ENCODE measurements at regions not wholly inside any gene's neighbourhood (a gene's known extent, or its start where the extent isn't known, plus 50 kb on each side); places are given as distances from the start of the nearest gene placed in this dataset.

- CTCF ChIA-PET: no interaction called here
- POLR2A ChIA-PET: no interaction called here
- DNase-seq (ENCODE audit: extremely low spot score): no peak
- no peak for TF ChIP-seq ELF4 (IDR thresholded peaks at IDR 0.05)
Measured at GRCh38 chr2:240375024-240375645, 60.3 kb upstream of the GPC1 start.

- ChIA-PET POLR2A (no interaction called here), CTCF (no interaction called here)
- no peak for DNase-seq (ENCODE audit: extremely low spot score)
- TF ChIP-seq FOXM1 (IDR thresholded peaks at IDR 0.05; ENCODE audit: borderline replicate concordance) (no peak), ARNT (IDR thresholded peaks at IDR 0.05) (no peak), SUZ12 (IDR thresholded peaks at IDR 0.05) (no peak), L3MBTL2 (conservative IDR thresholded peaks at IDR 0.05) (no peak), ELF4 (IDR thresholded peaks at IDR 0.05) (no peak), TARDBP (IDR thresholded peaks at IDR 0.05) (no peak), PKNOX1 (IDR thresholded peaks at IDR 0.05) (no peak), NFRKB (IDR thresholded peaks at IDR 0.05) (no peak), CTBP1 (IDR thresholded peaks at IDR 0.05; ENCODE audit: borderline replicate concordance) (no peak)
Measured at GRCh38 chr2:240376739-240377138, 58.7 kb upstream of the GPC1 start.

DNA sequence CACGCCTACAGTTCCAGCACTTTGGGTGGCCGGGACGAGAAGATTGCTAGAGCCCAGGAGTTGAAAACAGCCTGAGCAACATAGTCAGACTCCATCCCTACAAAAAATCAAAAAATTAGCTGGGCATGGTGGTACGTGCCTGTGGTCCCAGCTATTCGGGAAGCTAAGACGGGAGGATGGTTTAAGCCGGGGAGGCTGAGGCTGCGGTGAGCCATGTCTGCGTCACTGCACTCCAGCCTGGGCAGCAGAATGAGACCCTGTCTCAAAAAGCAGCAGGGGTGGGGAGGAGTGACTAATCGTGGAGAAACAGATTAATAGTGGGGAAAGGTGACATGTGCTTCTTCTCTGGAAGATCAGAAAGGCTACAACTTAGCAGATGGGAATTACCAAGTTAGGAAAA lies 58.1 kb upstream of the GPC1 start:
- TF ChIP-seq FOXM1 (IDR thresholded peaks at IDR 0.05; ENCODE audit: borderline replicate concordance): no peak
- no peak for TF ChIP-seq PKNOX1 (IDR thresholded peaks at IDR 0.05)
- TF ChIP-seq FOXK2 (IDR thresholded peaks at IDR 0.05): no peak
- TF ChIP-seq BHLHE40 (IDR thresholded peaks at IDR 0.05; ENCODE audit: borderline replicate concordance): no peak
- no peak for TF ChIP-seq LEF1 (IDR thresholded peaks at IDR 0.05; ENCODE audit: borderline replicate concordance)
- CTCF ChIA-PET: no interaction called here
- POLR2A ChIA-PET: no interaction called here
- no peak for DNase-seq (ENCODE audit: extremely low spot score)

GRCh38 chr2:240379089-240379636 lies 56.3 kb upstream of the GPC1 start:
- no peak for DNase-seq (ENCODE audit: extremely low spot score)
- TF ChIP-seq L3MBTL2 (conservative IDR thresholded peaks at IDR 0.05) (peak; percentile 42), TARDBP (IDR thresholded peaks at IDR 0.05) (no peak), NFRKB (IDR thresholded peaks at IDR 0.05) (no peak)
- ChIA-PET CTCF (no interaction called here), POLR2A (no interaction called here)

- CTCF ChIA-PET: no interaction called here
- POLR2A ChIA-PET: no interaction called here
- no peak for TF ChIP-seq CTBP1 (IDR thresholded peaks at IDR 0.05; ENCODE audit: borderline replicate concordance)
- no peak for TF ChIP-seq PKNOX1 (IDR thresholded peaks at IDR 0.05)
- DNase-seq (ENCODE audit: extremely low spot score): no peak
Measured at GRCh38 chr2:240383099-240383758, 52.2 kb upstream of the GPC1 start.

- ChIA-PET CTCF (no interaction called here), POLR2A (no interaction called here)
- TF ChIP-seq SUZ12 (IDR thresholded peaks at IDR 0.05): no peak
- TF ChIP-seq FOXA1 (IDR thresholded peaks at IDR 0.05): no peak
- no peak for TF ChIP-seq FOXM1 (IDR thresholded peaks at IDR 0.05; ENCODE audit: borderline replicate concordance)
- TF ChIP-seq ARNT (IDR thresholded peaks at IDR 0.05): no peak
- TF ChIP-seq ELF4 (IDR thresholded peaks at IDR 0.05): no peak
- no peak for TF ChIP-seq TARDBP (IDR thresholded peaks at IDR 0.05)
- TF ChIP-seq PKNOX1 (IDR thresholded peaks at IDR 0.05): no peak
- TF ChIP-seq LEF1 (IDR thresholded peaks at IDR 0.05; ENCODE audit: borderline replicate concordance): no peak
- no peak for TF ChIP-seq NFRKB (IDR thresholded peaks at IDR 0.05)
- TF ChIP-seq CTBP1 (IDR thresholded peaks at IDR 0.05; ENCODE audit: borderline replicate concordance): no peak
- no peak for TF ChIP-seq ZNF384 (IDR thresholded peaks at IDR 0.05)
- TF ChIP-seq L3MBTL2 (conservative IDR thresholded peaks at IDR 0.05): no peak
- no peak for TF ChIP-seq SP1 (IDR thresholded peaks at IDR 0.05)
- no peak for TF ChIP-seq FOXK2 (IDR thresholded peaks at IDR 0.05)
- TF ChIP-seq HDGF (IDR thresholded peaks at IDR 0.05; ENCODE audit: borderline replicate concordance): no peak
- TF ChIP-seq BHLHE40 (IDR thresholded peaks at IDR 0.05; ENCODE audit: borderline replicate concordance): no peak
- DNase-seq (ENCODE audit: extremely low spot score): no peak
Measured at GRCh38 chr2:240383871-240384700, 51.4 kb upstream of the GPC1 start.
